Fibroblast of the aortic adventitia (primary cell): ENCODE measurements at regions not wholly inside any gene's neighbourhood (a gene's known extent, or its start where the extent isn't known, plus 50 kb on each side); places are given as distances from the start of the nearest gene placed in this dataset.
"Not testable (repeated sequence)": the region's sequence is repeated elsewhere in the genome, so short reads cannot be mapped to it uniquely, and the experiment has no call there.

Source experiments
- DNase-seq: peaks from one replicate; pipeline ENCODE4 v3.0.0-alpha.2; 2010; ENCODE audit warnings: low read depth
- H3K4me3 ChIP-seq: 2 replicates; pipeline ENCODE4 v1.5.1; 2011; ENCODE audit warnings: low read depth, mild to moderate bottlenecking, control low read depth, low read length, moderate library complexity
- TF ChIP-seq, protein P1 (sequence below): IDR thresholded peaks from 2 replicates; pipeline ENCODE4 v1.5.1; 2011; ENCODE audit warnings: mild to moderate bottlenecking, low read length, control low read depth, inconsistent platforms; ENCODE audit not compliant: insufficient read depth

DNA sequence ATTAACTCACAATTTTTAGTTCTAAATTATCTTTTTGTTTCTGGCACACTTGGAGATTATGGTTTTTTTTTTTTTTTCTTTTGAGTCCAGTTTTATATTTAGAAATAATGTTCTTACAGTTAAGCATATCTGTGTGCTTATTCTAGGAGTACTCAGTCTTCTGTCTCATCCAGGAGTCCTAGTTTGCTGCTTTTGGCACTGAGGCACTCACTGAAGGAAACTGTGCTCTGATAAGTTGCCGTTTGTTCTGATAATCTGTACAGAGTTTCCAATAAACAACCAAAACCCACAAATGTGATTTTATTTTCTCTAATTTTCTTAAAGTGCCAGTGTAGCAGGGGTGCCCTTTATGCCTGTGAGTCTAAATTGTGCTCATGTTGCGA is 251.0 kb downstream of the LRRC70 start:
- H3K4me3 ChIP-seq = no peak overlapping the region
- no peak for DNase-seq
- TF ChIP-seq, protein P1, sequence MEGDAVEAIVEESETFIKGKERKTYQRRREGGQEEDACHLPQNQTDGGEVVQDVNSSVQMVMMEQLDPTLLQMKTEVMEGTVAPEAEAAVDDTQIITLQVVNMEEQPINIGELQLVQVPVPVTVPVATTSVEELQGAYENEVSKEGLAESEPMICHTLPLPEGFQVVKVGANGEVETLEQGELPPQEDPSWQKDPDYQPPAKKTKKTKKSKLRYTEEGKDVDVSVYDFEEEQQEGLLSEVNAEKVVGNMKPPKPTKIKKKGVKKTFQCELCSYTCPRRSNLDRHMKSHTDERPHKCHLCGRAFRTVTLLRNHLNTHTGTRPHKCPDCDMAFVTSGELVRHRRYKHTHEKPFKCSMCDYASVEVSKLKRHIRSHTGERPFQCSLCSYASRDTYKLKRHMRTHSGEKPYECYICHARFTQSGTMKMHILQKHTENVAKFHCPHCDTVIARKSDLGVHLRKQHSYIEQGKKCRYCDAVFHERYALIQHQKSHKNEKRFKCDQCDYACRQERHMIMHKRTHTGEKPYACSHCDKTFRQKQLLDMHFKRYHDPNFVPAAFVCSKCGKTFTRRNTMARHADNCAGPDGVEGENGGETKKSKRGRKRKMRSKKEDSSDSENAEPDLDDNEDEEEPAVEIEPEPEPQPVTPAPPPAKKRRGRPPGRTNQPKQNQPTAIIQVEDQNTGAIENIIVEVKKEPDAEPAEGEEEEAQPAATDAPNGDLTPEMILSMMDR = no peak

DNA sequence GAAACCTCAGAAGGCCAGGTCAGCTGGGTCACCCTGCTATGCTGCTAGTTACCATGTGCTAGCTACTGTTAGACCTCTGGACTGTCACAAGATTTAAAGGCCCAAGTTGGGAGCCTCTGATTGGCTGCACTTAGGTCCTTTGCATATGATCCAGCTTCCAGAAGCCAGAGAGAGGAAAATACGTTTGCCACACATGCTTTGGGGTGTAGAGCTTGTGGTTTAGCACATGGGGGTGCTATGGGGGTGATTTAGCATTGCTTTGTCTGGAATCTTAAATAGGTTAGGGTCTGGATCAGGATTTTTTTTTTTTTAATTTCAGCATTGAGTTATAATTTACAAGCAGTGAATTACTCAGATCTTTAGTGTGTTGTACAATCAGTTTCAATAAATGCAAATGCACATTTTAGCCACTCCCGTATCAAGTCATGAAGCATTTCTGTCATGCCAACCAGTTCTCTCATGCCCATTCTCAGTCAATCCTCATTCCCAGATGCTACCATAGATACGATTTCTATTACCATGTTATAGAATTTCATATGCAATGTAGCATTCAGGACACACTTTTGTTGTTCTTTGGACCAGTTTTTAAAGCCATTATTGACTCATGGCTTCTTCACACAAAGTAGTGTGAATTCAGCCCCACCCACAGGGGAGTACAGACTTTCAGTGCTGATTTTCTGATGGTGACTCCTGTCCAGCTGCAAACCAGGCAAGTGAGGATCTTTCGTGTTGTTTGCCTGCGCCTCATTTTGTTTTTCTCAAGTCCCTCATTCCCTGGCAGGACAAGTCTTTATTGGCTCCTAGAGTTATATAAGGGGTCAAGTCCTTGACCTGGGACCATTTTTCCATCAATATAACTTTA is 250.4 kb downstream of the LRRC70 start:
- TF ChIP-seq, protein P1 = no peak
- no peak for DNase-seq

DNA sequence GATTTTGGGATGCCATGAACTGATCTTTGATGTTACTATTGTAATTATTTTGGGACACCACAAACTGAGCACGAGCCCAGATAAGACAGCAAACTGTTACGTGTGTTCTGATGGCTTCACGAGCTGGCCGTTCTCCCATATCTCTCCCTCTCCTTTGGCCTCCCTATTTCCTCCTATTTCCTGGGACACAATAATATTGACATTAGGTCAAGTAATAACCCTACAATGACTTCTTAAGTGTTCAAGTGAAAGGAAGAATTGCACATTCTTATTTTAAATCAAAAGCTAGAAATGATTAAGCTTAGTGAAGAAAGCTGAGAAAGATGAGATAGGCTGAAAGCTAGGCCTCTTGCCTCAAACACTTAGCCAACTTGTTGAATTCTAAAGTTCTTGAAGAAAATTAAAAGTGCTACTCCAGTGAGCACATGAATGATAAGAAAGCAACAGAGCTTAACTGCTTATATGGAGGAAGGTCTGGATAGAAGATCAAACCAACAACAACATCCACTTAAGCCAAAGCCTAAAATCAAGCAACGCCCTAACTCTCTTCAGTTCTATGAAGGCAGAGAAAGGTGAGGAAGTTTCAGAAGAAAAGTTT is 247.1 kb downstream of the LRRC70 start:
- TF ChIP-seq, protein P1 = no peak
- no peak for DNase-seq
- no peak overlapping the region for H3K4me3 ChIP-seq

More for the DNA sequence above, 250.4 kb downstream of the LRRC70 start:
- H3K4me3 ChIP-seq = no peak overlapping the region

DNA sequence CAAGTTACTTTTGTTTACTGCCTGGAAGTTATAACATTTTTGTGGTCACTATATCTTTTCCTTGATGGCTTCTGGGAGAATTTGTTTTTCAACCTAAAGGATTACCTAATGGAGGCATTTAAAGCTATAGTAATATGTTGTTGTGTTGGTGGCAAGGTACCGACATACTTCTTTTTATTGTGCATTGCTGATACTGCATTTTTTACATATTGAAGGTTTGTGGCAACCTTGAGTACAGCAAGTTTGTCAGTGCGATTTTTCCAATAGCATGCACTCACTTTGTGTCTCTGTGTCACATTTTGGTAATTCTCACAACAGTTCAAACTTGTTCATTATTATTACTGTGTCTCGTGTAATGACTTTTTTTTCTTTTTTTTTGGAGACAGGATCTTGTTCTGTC is 246.3 kb downstream of the LRRC70 start:
- DNase-seq = no peak
- TF ChIP-seq, protein P1 = no peak
- no peak overlapping the region for H3K4me3 ChIP-seq

DNA sequence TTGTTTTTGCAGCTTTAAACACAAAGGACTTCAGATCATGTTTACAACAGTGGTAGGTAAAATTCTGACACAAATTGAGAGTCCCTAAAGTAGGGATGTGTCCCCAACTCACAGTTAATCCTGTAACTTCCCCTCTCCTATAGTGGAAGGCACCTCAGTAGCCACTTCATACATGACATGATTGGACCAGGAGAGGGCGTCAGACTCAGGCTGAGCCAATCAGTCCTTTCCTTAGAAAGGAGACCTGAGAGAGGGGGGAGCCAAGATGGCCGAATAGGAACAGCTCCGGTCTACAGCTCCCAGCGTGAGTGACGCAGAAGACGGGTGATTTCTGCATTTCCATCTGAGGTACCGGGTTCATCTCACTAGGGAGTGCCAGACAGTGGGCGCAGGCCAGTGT is 238.4 kb downstream of the LRRC70 start:
- not testable (repeated sequence) for H3K4me3 ChIP-seq, DNase-seq

DNA sequence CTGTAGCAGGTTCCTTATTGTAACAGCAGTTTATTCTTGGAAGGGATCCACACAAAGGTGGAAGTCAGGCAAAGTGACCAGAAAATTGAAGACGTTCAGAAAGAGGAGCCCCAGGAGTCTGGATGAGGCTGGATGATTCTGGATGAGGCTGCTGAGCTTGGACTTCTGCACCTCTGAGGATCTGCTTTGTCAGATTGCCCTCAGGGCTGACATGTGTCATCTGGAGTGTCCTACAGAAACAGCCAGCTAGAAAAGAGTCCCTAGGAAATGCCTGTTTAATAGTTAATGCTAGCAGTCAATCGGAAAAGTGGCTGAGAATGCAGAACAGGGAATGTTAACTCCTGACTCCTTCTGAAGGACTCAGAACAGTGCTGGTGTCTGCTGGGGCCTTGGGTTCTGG is 236.4 kb downstream of the LRRC70 start:
- H3K4me3 ChIP-seq = no peak overlapping the region
- no peak for DNase-seq
- TF ChIP-seq, protein P1 = no peak

DNA sequence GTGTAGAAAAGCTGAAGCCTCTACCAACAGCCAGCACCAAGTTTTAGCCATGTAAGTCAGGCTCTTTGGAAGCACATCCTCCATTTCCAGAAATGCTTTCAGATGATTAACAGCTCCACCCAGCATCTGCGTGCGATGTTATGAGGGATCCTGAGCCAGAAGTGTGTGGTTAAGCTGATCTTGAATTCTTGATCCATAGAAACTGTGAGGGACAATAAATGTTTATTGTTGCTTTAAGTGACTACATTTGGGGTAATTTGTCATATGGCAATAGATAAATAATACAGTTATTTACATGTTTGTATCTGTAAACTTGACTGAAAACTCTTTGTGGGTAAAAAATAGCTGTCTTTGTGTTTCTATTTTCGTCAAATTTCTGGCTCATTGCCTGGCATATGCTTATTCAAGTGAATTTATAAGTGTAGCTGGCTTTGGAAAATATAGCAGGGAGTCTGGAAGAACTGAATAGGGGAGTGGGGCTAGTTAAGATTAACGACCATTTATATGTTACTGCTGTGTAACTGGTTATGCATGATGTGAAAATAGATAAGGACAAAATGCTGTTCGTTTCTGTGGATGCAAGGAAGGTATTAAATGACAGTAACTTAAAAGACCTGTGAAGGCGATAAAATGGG is 234.1 kb downstream of the LRRC70 start:
- DNase-seq = no peak
- no peak overlapping the region for H3K4me3 ChIP-seq
- TF ChIP-seq, protein P1 = no peak

DNA sequence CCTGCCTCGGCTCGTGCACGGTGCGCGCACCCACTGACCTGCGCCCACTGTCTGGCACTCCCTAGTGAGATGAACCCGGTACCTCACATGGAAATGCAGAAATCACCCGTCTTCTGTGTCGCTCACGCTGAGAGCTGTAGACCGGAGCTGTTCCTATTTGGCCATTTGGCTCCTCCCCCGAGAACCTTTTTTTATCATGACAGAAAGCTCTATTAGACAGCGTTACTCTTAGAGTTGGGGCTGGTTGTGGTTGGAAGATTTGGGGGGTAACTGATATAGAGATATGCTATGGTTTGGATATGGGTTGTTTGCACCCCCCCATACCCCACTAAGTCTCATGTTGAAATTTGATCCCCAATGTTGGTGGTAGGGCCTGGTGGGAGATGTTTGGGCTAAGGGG is 226.2 kb downstream of the LRRC70 start:
- DNase-seq, H3K4me3 ChIP-seq: not testable (repeated sequence)
